ENCODE measurements at regions not wholly inside any gene's neighbourhood (a gene's known extent, or its start where the extent isn't known, plus 50 kb on each side); places are given as distances from the start of the nearest gene placed in this dataset.

DNA sequence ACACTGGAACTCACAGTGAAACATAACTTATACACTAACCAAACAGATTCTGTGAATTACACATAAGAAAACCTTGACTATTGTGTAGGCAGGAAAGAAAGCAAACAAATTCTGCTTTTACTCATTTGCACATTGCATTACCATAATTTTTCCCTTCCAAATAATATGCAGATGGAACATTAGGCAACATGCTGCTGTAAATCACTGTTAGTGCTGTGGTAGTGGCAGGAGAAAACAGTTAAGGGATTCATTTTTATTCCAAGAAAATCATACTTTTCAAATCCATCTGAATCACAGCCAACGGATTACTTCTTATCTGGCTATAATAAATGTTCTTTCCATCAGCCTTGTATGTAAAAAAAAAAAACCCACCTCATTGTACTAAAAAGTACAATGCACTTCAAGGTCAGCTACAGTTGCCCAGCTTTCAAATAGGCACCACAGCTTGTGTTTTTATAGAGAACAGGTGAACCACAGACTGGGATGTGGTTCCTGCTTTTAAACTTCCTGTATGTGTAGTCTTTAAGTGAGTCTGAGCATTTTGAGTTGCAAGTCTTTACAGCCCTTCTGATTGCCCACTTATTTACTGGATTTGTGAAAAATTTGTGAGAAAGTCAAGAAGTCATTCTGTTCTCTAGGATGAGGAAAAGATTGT is 590.0 kb upstream of the SEMA3D start:
- DNase-seq, result peak; percentile 34

DNA sequence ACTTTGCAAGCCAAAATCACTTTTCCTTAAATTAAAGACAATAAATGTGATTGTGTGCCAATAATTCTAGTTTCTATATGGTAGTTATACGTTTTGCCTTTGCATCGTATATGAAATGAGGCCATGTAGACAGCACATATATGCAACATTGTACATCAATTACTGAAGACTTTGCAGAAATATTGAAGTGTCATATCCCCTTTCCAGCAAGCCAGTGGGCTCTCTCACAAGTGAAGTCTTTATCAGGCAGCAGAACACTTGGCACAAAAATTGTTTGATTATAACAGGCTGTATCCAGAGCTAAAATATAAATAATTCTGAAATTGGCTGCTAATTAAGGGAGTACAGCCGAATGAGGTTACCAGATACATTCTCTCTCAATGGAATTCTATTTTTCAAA is 588.6 kb upstream of the SEMA3D start:
- no peak for DNase-seq

DNA sequence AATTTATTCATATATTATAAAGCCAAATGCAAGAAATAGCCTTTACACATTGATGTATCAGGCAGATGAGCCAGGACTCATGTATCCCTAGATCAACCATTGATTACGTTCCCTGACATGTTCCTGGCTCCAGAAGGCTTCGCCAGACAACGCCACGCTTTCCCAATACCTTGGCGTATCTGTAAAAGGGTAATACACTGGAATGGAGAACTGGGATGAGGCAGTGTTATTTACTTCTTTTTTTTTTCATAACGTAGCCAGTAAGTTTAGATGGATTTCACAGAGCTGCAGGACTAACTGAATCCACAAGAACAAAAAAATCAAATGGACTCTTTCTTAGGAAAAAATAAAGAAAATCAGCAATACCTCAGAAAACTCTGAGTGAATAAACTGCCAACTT is 588.1 kb upstream of the SEMA3D start:
- no peak for DNase-seq

DNA sequence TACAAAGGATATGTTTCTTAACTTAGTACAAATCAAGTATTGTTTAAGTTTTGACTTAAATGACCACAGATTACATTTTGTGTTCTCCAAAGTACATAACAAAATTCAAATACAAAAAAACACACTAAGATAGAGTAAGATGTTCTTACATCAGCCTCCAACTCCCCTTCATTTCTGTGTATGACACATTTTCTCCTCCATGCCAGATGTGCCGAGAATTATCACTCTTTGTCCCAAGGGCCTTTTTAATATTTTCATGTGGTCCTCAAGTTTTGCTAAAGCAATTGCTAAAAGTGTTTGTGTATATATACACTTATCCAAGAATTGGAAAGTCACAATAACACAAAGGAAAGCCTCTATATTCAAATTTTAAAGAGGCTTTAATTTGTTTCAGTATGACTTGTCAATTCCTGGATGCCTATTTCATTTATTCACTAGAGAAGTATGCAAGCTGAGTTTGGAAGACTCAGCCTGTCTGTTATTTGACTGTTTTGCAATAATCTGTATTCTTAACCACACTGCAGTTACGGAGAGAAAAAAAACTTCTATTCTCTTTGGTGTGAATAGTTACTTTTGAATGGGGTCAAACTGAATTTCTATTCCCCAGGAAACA is 586.4 kb upstream of the SEMA3D start:
- no peak for DNase-seq

DNA sequence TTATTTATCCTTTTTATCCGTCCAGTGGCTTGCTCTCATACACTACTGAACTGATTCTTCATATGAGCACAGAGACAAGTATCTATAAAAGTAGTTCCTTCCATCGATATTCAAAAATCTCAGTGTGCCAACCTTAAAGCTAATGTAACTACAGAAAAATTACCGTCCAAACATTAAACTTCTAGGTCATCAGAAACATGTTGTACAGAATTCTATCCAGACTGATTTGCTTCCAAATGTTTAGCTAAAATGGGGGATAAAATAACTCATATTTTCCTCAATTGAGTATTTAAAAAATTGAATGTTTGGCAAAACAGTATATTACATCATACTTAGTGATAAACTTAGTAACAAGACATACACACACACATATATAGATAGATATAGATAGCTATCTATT is 584.7 kb upstream of the SEMA3D start:
- DNase-seq, result no peak

DNA sequence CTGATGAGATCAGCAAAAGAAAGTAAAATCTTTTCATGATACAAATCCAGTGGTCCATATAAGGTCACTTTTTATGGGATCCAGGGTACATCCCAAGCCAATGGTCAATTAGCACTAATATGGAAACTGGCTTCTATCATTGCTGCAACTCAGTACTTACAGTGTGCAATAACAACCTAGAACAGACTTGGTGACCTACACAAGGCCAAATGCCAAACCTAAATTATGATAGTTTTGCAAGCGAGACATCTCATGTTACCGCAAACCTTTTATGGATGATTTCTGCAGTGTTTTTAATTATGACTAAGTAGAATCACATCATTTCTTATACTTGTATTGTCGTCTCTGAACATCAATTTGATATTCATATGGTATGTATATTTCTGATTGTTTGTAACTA is 583.5 kb upstream of the SEMA3D start:
- no peak for DNase-seq

DNA sequence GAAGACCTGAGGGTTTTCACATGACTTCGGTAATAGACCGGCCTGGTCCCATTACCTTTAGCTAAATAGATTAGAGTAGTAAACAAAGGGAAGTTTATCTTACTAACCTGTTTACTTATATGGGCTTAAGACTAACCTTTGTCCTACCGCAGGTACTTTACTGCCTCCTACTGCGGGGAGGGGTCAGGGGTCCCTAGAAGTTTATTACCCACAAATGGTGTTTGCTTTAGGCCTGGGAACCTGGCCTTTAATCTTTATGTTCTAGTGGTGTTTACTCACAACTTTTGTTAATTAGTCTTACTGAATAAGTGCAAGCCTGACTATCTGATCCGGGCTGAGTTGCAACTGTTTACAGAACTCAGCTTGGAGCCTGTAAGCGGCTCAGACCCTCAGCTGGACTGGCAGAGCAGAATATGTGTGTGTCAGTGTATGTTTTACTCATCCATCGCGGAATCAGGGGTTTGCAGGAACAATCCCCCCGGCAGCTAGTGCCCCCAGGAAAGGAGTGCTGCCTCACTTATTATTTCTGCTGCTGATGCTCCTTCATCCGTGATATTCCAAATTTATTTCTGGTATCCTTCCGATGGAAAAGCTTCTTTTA is 578.9 kb upstream of the SEMA3D start:
- no peak for DNase-seq

DNA sequence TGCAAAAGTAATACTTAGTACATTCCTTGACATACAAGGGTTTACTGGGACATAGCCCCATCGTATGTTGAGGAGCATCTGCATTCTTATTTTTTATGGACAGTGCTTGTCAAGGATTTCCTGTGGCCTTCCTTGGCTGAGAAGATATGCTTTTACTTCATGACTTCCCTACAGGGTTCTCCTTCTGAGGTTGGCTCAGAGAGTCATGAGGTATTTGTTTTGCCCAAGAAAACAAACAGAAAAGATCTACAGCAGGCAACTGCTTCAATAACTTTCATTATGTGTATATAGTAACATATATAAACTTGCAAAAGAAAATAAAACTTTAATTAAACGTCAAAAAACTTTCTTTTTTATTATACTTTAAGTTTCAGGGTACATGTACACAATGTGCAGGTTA is 577.2 kb upstream of the SEMA3D start:
- no peak for DNase-seq

DNA sequence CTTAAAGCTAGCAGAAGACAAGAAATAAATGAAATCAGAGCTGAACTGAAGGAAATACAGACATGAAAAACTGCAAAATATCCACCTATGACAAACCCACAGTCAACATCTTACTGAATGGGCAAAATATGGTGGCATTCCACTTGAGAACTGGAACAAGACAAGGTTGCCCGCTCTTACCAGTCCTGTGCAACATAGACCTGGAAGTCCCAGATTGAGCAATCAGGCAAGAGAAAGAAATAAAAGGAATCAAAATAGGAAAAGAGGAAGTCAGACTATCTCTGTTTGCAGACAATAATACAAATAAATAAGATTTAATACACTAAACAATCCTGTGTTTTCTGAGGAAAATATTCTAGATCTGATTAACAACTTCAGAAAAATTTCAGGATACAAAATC is 570.5 kb upstream of the SEMA3D start:
- no peak for DNase-seq

DNA sequence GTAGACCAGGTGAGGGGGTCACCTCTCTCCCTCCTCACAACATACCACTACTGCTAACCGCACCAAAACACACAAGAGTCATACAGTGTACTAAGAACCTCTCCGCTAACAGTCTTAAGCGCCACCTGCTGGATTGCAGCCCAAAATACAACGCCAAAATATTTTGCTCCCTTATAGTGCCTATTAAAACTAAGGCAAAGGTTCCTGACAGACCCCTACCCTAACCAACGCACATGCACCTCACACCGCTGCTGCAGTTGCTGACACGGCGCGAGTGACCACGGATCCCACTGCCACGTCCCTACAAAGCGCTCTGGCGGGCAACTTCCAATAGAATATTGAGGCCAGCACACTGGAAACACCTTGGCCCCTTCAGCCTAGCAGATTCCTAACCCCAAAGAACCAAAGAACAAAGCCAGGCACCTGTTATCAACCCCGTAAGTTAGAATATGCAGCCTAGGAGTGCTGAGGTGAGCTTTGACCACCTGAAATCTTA is 563.6 kb upstream of the SEMA3D start:
- DNase-seq, result peak; percentile 37

DNA sequence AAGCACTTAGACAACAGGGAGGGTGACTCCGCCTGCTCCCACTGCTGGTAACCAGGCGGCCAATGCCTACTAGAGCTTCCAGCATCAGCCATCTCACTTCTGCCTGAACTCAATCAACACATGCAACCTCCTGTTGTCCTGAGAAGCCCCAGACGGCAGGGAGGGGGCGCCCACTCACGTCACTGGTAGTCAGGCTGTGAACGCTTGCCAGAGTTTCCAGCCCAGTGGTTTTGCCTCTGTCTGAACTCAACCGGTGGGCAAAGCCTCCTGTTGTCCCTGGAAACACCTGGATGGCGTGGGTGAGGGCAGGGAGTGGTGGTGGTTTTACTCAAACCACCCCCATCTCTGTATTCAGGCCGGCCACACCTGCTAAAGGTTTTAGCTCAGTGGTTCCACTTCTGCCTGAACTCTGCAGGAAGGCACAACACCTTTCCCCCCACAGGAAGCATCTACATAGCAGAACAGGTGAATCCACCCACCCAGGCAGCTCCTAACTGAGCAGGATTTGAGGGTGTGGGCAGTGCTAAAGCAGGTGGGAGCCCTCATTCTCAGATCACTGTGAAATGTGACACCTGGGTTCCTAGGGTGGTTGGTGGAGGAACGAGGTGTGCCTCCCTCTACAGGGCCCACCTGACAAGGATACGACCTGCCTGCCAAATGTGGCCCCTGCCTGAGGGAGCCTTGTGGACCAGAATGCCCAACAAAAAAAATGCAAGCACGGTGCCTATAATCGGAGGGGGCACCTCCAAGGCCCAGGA is 563.0 kb upstream of the SEMA3D start:
- no peak for DNase-seq

DNA sequence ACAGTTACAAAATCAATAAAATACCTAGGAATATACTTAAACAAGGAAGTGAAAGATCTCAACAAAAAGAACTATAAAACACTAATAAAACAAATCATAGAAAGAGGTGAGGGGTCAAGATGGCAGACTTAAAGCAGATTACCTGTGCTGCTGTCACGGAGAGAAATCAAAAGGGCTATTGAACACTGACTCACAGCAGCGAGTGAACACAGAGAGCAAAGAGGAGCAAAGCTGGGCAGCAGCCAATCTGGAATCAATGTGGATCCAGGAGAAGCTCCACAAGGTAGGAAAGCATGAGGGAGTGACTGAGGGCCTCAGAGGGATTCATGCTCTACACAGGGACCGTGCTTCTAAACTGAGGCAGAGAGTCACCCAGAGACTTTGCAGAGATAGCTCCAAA is 562.0 kb upstream of the SEMA3D start:
- no peak for DNase-seq

DNA sequence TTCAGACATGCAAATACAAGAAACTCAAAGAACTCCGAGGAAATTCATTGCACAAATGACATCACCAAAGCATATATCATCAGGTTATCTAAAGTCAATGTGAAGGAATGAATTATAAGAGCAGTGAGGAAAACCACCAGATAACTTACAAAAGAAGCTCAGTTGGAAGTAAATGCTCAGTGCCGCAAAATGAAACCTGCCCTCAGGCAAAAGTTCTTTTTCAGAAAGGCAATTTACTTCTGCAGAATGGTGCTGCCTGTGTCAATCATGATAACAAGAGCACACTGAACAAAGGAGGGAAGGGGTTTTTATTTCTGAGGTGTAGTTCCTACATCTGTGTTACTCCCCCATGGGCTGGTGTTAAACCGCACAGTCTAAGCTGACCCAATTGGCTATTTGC is 550.6 kb upstream of the SEMA3D start:
- DNase-seq, result no peak

DNA sequence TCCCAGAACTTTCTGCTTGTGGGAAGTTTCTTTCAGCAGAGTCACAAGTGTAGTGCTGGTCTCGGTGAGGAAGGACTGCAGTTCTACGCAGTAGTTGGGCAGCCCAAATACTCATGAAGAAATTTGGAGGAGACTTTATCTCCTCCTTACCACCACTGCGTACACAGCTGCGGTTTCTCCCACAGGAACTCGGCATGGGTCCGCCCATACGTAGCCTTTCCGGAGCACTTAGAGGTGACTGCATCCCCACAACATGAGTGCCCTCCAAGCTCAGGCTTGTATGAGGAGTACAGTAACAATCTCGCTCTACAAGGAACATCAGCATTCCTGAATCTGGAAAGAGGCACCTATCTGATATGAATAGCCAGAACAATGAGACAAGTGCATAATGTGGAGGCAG is 549.2 kb upstream of the SEMA3D start:
- DNase-seq, result no peak

DNA sequence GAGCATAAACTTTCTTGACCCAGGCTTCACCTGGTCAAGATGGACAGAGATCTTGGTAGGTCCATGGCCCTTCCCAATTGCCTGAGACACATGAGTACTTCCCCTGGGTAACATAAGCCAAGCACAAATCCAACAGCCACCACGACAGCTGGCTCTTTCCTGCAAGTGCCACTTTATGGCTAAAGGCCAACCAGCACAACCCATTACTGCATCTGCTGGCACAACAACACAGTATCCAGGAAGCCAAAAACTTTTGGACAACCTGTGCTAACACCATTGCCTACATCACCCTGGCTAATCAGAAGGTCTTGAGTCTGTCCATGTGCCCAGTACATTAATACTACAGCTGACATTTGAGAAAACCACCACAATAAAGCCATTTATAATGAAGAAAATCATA is 548.0 kb upstream of the SEMA3D start:
- peak; percentile 49 for DNase-seq

DNA sequence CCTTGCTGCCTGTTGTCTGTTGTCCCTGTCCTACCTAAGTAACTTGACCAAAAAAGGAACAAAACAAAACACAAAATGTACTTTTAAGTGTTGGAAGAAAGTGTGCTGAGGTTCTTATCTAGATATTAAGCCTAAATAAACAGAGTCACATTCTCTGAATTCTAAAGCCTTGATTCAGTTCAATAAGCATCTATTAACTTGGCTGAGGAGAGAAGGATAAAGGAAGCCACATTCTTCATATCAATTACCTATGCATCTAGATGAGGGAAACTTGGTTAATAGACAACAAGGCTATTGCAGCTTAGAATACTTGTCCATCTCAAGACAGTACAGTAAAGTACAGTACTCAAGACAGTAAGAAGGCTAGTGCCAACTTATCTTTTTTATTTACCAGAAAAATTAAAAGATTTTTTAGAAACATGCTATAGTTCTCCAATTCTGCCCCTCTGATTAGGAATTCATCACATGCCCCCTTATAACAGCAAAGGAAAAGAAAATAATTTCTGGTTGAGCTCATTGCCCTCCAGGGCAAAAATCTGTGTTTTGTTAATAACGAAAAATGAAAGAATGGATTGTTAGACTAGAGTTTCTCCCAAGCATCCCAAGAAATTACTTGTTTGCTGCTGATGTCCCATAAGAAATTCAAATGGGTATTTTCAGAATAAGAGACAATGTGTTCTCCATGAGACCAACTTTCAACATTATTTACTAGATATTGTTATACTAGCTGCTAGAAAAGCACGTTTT is 546.5 kb upstream of the SEMA3D start:
- DNase-seq, result no peak

DNA sequence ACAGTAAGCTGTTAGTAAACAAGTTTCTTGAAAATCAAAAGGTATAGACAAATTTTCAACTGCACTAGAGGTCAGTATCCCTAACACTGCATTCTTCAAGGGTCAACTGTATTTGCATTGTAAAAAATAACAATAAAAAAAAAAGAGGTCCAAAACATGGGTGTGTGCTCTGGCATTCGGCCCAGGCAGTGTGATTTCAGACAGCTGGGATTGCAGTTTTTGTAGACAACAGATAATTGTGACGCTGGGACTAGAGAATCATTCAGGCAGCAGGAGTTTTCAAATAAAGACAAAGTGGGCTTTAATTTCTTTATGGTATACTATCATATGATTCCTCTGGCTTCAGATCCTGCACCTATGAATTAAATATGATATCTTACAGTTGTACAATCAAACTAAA is 543.2 kb upstream of the SEMA3D start:
- DNase-seq, result peak; percentile 8

DNA sequence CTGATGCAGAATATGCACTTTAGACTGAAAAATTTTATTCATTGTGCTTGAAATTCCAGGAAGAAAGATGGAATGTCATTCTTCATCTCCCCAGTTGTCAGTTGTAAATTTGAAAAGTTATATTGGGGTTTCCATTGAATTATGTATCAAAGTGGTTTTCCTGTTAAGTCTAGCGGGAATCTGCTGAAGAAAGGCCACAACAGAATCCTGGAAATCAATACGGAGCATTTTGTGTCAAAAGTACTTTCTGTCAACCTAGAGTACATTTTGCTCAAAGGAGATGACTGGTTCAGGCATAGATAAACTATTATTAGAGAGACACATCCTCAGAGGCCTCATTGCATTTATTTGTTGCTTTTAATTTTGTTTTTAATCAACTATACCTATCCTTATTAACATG is 538.2 kb upstream of the SEMA3D start:
- no peak for DNase-seq

DNA sequence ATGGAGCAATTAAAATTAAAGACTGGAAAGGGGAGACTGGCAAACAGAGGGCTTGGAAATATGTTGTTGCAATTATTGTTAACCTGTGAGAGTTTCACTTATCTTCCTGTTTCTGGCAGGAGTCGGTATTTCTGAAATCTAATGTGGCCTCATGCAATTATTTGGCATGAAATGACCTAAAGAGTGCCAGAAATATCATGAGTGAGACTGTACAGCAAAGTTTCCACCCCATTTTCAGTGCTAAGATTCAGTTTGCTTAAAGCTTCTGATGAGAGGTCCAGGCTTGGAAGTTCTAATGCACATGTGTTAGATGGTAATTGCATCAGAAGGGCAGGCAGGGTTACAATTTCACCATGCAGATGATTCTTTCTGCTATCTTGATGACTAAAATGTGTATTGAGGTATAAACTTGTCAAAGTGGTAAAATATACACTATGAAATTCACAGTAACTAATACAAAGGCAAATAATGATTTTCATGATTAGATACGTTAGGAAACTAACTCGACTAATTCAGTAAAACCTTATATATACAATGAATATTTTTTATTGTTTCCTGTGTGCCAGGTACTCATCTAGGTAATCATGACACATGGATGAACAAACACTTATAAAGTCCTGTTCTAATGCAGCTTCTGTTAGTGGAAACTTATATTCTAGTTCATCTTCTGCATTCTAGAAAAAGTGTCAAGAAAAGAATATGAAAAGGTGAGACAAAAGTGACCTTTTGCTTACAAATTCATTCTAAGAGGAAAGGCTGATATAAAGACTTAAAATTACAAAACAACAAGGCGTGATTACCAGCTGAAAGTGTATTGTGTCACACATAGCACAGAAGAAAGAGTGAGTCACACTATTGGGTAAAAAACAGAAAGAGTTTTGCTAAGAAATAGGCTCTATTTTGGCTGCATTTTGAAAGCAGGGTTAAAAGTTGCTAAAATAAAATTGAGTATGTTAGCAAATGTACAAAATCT is 533.4 kb upstream of the SEMA3D start:
- DNase-seq, result peak; percentile 65

DNA sequence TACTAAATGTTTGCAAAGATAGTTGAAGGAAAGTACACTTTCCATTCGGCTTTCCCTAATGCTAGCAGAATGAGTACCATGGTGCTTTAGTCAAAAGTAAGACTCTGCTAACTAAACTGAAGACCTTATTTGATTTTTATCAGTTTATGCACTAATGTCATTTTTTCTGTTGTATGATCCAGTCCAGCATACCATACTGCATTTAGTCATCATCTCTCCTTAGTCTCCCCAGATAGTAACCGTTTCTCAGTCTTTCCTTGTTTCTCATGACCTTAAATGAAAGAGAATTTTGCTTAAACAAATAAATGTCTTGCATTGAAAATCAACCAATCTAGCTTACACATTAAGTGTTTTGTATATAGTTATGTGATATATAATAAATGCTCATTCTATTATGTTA is 529.5 kb upstream of the SEMA3D start:
- DNase-seq, result no peak

DNA sequence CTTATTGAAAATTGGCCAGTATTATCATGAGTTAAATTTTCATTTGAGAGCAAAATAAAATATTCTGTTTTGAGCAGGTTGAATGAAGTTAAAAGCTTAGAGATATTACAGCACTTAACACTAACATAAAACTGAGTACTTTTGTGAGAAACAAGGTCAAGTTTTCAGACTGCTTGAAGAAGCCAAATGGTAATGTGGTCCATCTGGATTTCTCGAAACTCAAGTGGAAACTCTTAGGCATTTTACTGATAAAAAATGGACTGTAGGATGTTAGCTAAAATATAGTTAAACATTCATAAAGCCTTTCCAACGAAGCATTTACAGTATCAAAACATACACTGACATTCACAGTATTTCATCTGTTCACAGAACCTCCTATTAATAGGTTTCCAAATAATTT is 528.1 kb upstream of the SEMA3D start:
- DNase-seq, result peak; percentile 34
